ENCODE measurements at regions not wholly inside any gene's neighbourhood (a gene's known extent, or its start where the extent isn't known, plus 50 kb on each side); places are given as distances from the start of the nearest gene placed in this dataset.

DNA sequence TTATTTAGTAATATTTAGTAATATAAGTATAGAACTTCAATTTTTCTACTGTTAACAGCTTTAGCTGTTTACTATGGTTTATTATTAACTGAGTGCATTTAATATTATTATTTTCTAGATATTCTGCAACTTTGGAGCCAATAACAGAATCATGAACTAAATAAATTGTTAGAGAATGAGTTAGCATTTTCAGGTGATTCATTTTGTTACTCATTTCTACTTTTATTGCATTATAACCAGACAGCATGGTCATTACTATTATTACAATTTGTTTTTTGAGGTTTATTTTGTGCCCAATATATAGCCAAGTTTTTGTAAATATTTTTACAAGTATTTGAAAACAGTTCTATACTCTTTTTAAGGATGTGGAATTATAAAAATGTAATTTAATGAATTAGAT lies 279.6 kb downstream of the SQOR start:
- Histone ChIP-seq H3K4me3 (ENCODE audit: insufficient read depth, low read depth, low read length) (no peak overlapping the region), H3K36me3 (replicated peaks; ENCODE audit: control insufficient read depth, insufficient read depth, low read length) (no peaks in the 10 kb centered on the region), H3K27me3 (ENCODE audit: control insufficient read depth, insufficient read depth, low read length) (no peaks in the 10 kb centered on the region)
- DNase-seq, result no peak

DNA sequence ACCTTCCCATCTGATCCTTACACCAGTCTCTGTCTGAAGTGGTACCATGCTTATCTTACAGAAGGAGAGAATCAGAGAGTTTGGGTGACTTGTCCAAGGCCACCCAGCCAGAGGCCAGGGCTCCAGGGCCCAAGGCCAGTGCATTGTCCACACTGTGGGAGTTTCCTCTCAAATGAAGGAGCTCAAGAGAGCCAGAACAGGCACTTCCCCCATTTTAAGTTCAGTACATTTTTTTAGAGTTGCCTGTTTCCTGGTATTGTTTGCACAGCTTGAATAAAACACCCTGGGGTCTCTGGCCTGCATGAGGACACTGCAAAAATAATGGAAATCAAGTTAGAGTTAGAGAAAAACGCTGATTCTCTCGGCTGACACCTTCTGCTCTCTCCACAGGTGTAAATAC lies 284.0 kb downstream of the SQOR start:
- H3K4me3 ChIP-seq (ENCODE audit: insufficient read depth, low read depth, low read length), result no peak overlapping the region
- no peak for DNase-seq
- H3K27me3 ChIP-seq (ENCODE audit: control insufficient read depth, insufficient read depth, low read length), result no peaks in the 10 kb centered on the region
- H3K36me3 ChIP-seq (replicated peaks; ENCODE audit: control insufficient read depth, insufficient read depth, low read length), result no peaks in the 10 kb centered on the region

DNA sequence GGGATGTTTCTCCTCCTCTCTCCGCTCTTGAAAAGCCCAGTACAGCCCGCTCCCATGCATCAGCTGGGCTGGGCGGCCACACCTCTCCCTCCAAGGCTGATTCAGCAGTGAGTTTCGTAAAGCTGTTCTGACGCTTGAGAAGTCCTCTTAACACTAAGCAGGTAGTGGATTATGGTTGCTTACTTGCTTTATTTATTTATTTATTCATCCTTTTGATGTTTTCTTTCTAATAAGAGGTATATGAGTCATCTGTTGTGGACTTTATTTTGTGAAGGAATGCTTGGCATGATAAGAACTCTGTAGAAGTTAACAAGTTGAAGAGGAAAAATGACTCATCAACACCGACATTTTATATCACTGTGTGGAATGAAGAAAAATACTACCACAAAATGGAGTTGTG lies 285.0 kb downstream of the SQOR start:
- Histone ChIP-seq H3K4me3 (ENCODE audit: insufficient read depth, low read depth, low read length) (no peak overlapping the region), H3K27me3 (ENCODE audit: control insufficient read depth, insufficient read depth, low read length) (no peaks in the 10 kb centered on the region)
- DNase-seq, result no peak

DNA sequence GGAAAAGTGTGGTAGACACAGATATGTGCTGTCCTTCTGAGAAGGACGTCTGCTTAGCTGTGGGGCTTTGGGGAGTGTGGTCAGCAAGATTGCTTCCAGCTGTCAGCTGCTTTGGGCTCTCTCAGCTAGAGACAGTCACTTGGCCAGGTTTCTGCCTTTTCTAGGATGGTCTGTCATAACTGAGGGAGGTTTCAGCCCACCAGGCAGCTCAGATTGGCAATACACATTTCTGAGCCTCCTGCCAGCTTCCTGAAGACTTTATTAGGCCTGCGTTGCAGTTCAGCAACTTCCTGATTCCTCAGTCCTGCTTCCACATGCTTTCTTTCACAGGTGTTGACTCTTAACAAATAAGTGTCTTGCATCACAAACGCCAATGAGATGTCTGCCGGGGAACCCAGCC lies 286.5 kb downstream of the SQOR start:
- DNase-seq, result no peak
- Histone ChIP-seq H3K36me3 (replicated peaks; ENCODE audit: control insufficient read depth, insufficient read depth, low read length) (no peaks in the 10 kb centered on the region), H3K4me3 (ENCODE audit: insufficient read depth, low read depth, low read length) (no peak overlapping the region), H3K27me3 (ENCODE audit: control insufficient read depth, insufficient read depth, low read length) (no peaks in the 10 kb centered on the region)

More for the DNA sequence above, 285.0 kb downstream of the SQOR start:
- H3K36me3 ChIP-seq (replicated peaks; ENCODE audit: control insufficient read depth, insufficient read depth, low read length), result no peaks in the 10 kb centered on the region

DNA sequence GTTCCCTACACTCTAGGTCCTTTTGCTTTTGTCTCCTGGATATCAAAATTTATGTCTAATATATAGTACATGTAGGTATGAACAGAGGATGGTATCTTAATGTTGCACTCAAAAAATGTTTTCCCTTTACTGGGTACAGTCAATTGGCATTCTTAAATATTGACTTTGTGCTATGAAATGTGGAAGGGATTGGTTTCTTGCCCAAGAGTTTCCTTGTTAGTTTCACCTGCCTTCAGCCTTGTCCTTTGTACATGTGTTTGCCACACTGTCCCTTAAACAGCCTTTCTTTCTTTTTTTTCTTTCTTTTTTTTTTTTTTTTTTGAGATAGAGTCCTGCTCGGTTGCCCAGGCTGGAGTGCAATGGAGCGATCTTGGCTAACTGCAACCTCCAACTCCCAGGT lies 287.1 kb downstream of the SQOR start:
- Histone ChIP-seq H3K4me3 (ENCODE audit: insufficient read depth, low read depth, low read length) (no peak overlapping the region), H3K36me3 (replicated peaks; ENCODE audit: control insufficient read depth, insufficient read depth, low read length) (no peaks in the 10 kb centered on the region), H3K27me3 (ENCODE audit: control insufficient read depth, insufficient read depth, low read length) (no peaks in the 10 kb centered on the region)
- DNase-seq, result no peak

DNA sequence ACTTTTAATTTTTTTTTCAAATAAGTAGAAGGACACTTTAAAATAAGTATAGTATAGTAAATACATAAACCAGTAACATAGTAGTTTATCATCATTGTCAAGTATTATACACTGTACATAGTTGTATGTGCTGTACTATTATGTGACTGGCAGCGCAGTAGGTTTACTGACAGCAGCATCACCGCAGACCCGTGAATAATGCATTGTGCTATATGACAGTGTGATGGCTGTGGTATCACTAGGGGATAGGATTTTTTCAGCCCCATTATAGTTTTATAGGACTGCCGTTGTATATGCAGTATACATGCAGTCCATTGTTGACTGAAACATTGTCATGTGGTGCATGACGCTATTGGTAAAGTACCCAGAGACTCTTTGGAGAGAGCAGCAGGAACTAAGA lies 306.5 kb downstream of the SQOR start:
- DNase-seq, result no peak
- Histone ChIP-seq H3K4me3 (ENCODE audit: insufficient read depth, low read depth, low read length) (no peak overlapping the region), H3K36me3 (replicated peaks; ENCODE audit: control insufficient read depth, insufficient read depth, low read length) (no peaks in the 10 kb centered on the region), H3K27me3 (ENCODE audit: control insufficient read depth, insufficient read depth, low read length) (no peaks in the 10 kb centered on the region)

DNA sequence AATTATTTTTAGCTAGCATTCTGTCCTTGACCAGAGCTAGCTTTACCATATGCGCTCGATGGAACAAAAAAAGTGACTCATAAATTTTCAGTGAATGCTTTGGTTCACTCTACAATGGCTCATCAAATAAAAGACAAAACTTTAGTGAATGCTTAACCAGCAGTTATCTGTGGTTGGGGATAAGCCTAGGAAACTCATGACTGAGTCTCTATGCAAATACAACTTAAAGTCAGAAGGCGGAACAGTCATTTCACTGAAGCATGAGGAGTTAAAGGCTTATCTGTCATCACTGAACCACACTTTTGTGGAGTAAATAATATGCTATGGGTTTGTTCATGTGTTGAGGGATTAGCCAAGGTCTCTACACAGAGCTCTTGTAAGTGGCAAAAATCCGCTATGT lies 308.4 kb downstream of the SQOR start:
- no peaks in the 10 kb centered on the region for H3K27me3 ChIP-seq (ENCODE audit: control insufficient read depth, insufficient read depth, low read length)
- no peak for DNase-seq

DNA sequence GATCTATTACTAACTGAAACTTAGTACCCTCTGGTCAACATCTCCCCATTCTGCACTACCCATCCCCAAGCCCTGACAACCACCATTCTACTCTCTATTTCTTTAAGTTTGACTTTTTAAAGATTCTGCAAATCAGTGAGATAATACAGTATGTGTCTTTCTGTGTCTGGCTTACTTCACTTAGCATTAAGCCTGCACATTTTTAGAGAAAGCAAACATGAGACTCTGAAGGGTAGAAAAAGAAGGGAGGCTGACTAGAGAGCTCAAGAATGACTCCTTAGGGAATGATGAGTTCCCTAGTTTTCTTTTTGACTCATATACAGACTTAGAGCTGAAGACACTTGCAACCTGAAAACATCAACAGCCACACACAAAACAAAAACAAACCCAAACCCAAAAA lies 311.3 kb downstream of the SQOR start:
- Histone ChIP-seq H3K27me3 (ENCODE audit: control insufficient read depth, insufficient read depth, low read length) (no peaks in the 10 kb centered on the region), H3K4me3 (ENCODE audit: insufficient read depth, low read depth, low read length) (no peak overlapping the region), H3K36me3 (replicated peaks; ENCODE audit: control insufficient read depth, insufficient read depth, low read length) (no peaks in the 10 kb centered on the region)
- no peak for DNase-seq

More for the DNA sequence above, 308.4 kb downstream of the SQOR start:
- Histone ChIP-seq H3K4me3 (ENCODE audit: insufficient read depth, low read depth, low read length) (no peak overlapping the region), H3K36me3 (replicated peaks; ENCODE audit: control insufficient read depth, insufficient read depth, low read length) (no peaks in the 10 kb centered on the region)

DNA sequence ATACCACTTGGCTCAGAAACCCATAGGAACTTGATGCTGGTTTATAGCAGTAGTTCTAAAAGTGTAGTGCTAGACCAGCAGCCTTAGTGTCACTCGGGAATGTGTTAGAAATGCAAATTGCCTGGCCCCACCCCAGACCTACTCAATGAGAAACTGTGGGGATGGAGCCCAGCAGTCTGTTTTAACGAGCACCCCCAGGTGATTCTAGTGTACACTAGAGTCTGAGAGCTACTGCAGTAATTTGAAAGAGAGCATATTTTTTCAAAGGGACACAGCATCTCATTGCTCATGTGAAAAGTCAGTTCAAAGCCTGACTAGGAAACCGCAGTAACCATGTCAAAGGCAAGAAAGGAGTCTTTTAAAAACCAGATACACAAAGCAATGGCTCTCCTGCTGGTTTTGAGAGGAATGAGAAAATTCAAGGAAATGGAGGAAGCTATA lies 313.4 kb downstream of the SQOR start:
- Histone ChIP-seq H3K4me3 (ENCODE audit: insufficient read depth, low read depth, low read length) (no peak overlapping the region), H3K36me3 (replicated peaks; ENCODE audit: control insufficient read depth, insufficient read depth, low read length) (no peaks in the 10 kb centered on the region), H3K27me3 (ENCODE audit: control insufficient read depth, insufficient read depth, low read length) (no peaks in the 10 kb centered on the region)
- DNase-seq, result no peak

DNA sequence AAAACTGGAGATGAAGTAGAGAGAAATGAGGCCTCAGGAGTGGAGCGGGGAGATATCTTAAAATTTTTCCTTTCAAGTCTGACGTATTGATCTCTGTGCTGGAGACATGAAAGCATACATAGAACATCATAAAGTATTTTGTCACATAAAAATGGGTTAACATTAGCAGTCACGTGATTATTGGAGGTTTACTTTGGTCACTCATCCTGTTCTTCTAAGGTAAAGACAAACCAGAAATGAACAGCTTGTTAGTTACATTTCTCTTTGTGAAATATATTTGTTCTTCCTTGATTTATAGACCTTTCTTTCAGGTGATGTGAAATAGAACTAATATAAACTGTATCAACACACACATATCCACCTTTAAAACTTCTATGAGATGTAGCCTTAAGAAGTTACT lies 324.1 kb downstream of the SQOR start:
- Histone ChIP-seq H3K27me3 (ENCODE audit: control insufficient read depth, insufficient read depth, low read length) (no peaks in the 10 kb centered on the region), H3K4me3 (ENCODE audit: insufficient read depth, low read depth, low read length) (no peak overlapping the region), H3K36me3 (replicated peaks; ENCODE audit: control insufficient read depth, insufficient read depth, low read length) (no peaks in the 10 kb centered on the region)
- no peak for DNase-seq

DNA sequence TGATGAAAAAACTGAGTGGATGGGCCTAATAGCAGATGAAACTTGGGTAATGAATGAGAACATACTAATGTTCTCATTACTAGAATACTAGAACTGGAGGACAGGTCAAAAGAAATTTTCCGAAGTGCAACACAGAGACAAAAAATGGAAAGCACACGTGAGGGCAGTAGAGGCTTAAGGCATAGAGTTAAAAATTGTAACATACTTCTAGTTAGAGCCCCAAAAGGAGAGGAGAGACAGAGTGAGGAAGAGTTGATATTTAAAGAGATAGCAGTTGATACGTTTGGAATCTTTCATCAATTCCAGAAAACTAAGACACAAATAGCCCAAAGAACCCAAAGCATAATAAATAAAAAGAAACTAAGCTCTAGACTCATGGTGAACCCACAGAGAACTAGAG lies 327.9 kb downstream of the SQOR start:
- no peaks in the 10 kb centered on the region for H3K27me3 ChIP-seq (ENCODE audit: control insufficient read depth, insufficient read depth, low read length)
- H3K4me3 ChIP-seq (ENCODE audit: insufficient read depth, low read depth, low read length), result no peak overlapping the region
- H3K36me3 ChIP-seq (replicated peaks; ENCODE audit: control insufficient read depth, insufficient read depth, low read length), result no peaks in the 10 kb centered on the region

DNA sequence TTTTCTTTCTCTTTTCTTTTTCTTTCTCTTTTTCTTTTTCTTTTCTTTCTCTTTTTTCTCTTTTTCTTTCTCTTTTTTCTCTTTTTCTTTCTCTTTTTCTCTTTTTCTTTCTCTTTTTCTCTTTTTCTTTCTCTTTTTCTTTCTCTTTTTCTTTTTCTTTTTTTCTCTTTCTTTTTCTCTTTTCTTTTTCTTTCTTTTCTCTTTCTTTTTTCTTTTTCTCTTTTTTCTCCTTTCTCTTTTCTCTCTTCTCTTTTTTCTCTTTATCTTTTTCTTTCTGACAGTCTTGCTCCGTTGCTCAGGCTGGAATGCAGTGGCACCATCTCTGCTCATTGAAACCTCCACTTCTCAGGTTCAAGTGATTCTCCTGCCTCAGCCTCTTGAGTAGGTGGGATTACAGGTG lies 335.7 kb downstream of the SQOR start:
- no peaks in the 10 kb centered on the region for H3K36me3 ChIP-seq (replicated peaks; ENCODE audit: control insufficient read depth, insufficient read depth, low read length)
- DNase-seq, result no peak
- H3K4me3 ChIP-seq (ENCODE audit: insufficient read depth, low read depth, low read length), result no peak overlapping the region
- no peaks in the 10 kb centered on the region for H3K27me3 ChIP-seq (ENCODE audit: control insufficient read depth, insufficient read depth, low read length)

More for the DNA sequence above, 327.9 kb downstream of the SQOR start:
- no peak for DNase-seq

DNA sequence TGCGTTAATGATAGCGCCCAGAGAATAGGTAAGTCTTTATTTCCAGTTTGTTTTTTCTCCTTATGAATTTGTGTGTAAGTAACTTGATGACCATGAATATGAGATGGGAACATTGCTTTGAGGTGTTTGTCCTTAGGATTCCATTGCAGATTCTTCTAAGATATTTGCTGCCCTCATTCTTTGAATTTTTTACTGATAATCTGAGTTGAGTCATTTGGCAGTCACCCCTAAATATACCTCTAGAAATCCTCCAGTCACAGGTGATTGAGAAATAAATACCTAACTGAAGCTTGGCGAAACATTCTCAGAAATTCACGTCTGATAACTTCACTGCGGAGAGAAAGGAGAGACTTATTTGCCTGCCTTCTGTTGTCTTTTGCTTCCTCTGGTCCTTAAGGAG lies 345.5 kb downstream of the SQOR start:
- H3K27me3 ChIP-seq (ENCODE audit: control insufficient read depth, insufficient read depth, low read length), result no peaks in the 10 kb centered on the region
- H3K4me3 ChIP-seq (ENCODE audit: insufficient read depth, low read depth, low read length), result no peak overlapping the region
- H3K36me3 ChIP-seq (replicated peaks; ENCODE audit: control insufficient read depth, insufficient read depth, low read length), result no peaks in the 10 kb centered on the region
- no peak for DNase-seq

DNA sequence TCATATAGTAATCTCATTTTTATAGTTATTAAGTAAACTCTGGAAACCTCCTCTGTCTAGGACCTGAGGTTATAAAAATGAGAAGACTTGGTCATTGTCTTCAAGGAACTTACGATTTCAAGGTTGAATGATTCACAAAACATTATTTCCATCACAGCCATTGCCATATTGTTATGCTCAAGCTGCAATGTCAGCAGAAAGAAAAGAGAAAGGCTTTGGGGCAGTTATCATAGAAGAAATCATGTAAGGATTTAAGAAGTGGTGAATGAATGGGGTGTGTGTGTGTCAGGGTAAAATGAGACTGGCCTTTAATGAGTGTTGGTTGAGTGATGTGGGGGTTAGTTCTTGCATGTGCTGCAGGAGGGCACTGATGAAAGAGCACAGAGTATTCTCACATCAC lies 346.8 kb downstream of the SQOR start:
- Histone ChIP-seq H3K27me3 (ENCODE audit: control insufficient read depth, insufficient read depth, low read length) (no peaks in the 10 kb centered on the region), H3K36me3 (replicated peaks; ENCODE audit: control insufficient read depth, insufficient read depth, low read length) (no peaks in the 10 kb centered on the region), H3K4me3 (ENCODE audit: insufficient read depth, low read depth, low read length) (no peak overlapping the region)
- no peak for DNase-seq

DNA sequence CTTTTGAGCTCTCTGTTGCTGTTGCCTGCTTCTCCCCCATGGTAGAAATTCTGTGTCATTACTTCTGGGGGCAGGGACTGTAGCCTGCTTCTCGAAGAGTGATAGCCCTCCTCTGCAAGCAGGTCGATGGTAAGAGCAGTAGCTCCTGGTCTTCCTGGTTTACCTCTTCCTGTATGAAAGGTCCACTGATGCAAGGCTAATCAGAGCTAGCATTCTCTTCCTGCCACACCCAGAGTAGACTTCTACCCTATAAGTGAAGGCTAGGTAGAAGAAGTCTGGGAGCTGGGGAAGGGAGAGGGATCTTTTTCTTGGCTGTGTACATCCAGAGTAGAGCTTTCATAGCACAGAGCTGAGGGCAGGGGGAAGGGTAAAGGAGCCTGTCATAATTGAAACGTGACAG lies 357.0 kb downstream of the SQOR start:
- H3K4me3 ChIP-seq (ENCODE audit: insufficient read depth, low read depth, low read length), result no peak overlapping the region
- DNase-seq, result no peak
- H3K27me3 ChIP-seq (ENCODE audit: control insufficient read depth, insufficient read depth, low read length), result no peaks in the 10 kb centered on the region
- no peaks in the 10 kb centered on the region for H3K36me3 ChIP-seq (replicated peaks; ENCODE audit: control insufficient read depth, insufficient read depth, low read length)

DNA sequence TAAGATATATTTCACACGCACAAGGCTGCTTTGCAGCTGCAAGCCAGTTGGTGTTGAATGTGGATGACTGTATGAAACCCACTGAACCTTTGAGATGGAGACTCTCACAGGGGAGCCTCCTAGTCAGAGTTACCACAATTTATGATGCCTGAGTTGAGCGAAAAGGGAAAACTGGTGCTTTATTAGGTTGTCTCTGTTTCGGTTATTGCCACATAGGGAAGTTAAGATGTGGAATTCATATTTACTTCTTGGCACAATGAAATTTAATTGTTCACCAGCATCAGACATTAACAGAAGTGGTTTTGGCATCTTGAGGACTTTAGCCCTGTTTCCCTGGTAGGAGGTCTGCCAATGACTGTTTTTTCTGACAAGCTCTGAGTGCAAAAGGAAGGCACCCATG lies 358.2 kb downstream of the SQOR start:
- H3K4me3 ChIP-seq (ENCODE audit: insufficient read depth, low read depth, low read length), result no peak overlapping the region
- no peaks in the 10 kb centered on the region for H3K27me3 ChIP-seq (ENCODE audit: control insufficient read depth, insufficient read depth, low read length)
- H3K36me3 ChIP-seq (replicated peaks; ENCODE audit: control insufficient read depth, insufficient read depth, low read length), result no peaks in the 10 kb centered on the region
- DNase-seq, result no peak

Measured in H7 (cell line).